HCT116 (cell line): ENCODE measurements at regions not wholly inside any gene's neighbourhood (a gene's known extent, or its start where the extent isn't known, plus 50 kb on each side); places are given as distances from the start of the nearest gene placed in this dataset.

Source experiments
- CTCF ChIP-seq, 3 experiments: fragments of 200-600 bp in 1 of 3; sonication (generic) in 1 of 3; IDR thresholded peaks in 2 of 3; conservative IDR thresholded peaks in 1 of 3; 2 replicates each; pipeline ENCODE4 v1.5.1; 2012 to 2017; ENCODE audit warnings: low read depth in 2 of 3, low read length in 2 of 3, antibody characterized with exemption in 1 of 3, borderline replicate concordance in 1 of 3, control low read depth in 1 of 3, mild to moderate bottlenecking in 1 of 3, mixed read lengths in 1 of 3, mixed run types in 1 of 3, moderate library complexity in 1 of 3; ENCODE audit not compliant: insufficient read depth in 1 of 3
- EZH2phosphoT487 ChIP-seq: fragments of 200-600 bp; IDR thresholded peaks from 2 replicates; pipeline ENCODE4 v1.6.1; 2018; ENCODE audit warnings: antibody characterized with exemption, borderline replicate concordance
- YY1 ChIP-seq: IDR thresholded peaks from 2 replicates; pipeline ENCODE4 v1.6.1; 2011; ENCODE audit warnings: low read length, low read depth, moderate library complexity, mild to moderate bottlenecking; ENCODE audit not compliant: insufficient replicate concordance; ENCODE audit errors: extremely low read depth

DNA sequence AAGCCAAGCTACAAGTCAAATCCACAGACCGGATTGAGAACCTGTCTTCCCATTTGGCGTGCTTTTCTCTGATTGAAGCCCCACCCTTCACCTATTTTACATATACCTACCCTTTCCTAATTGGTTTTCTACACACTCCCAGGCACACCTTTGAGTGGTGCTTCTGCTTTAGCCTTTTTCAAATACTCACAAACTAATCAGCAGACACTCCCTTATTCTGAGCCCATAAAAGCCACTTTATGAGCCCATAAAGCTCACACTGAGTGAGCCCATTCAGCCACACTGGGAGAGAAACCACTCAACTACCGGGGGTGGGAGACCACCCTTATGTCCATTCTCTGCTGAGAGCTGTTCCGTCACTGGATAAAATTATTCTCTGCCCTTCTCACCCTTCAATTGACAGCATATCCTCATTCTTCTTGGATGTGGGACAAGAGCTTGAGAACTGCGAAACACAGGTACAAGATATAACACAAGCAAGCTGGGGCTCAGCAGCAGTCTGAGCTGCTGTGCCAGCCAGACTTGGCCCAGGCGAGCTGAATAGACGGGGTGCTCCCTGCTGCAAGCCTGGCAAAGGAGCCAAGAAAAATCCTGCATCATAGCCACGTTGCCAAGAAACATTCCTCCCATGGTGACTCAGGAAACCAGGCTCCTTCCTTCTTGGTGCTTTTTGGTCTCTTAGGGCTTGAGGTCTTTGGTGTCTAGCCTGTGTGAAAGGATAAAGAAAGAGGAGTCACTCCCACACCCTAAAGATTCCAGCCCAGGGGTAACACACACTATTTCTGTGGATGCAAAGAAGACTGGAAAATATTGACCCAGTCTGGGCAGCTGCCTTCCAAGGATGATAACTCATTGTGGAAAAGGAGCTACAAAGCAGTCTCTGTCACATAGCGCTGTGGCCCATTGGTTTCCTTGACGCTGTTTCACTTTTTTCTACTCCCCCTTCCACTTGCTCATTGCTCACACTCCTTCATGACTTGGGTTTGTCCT, 609.7 kb downstream of the MCTP2 start:
- no peak for TF ChIP-seq CTCF (IDR thresholded peaks at IDR 0.05 in 2 of 3, conservative IDR thresholded peaks at IDR 0.05 in 1 of 3; ENCODE audit: borderline replicate concordance in 1 of 3, insufficient read depth in 1 of 3, low read depth in 2 of 3, low read length in 2 of 3)
- TF ChIP-seq EZH2phosphoT487: no peak
- TF ChIP-seq YY1: no peak
